Head of caudate nucleus (tissue), 42 donors: ENCODE measurements at regions not wholly inside any gene's neighbourhood (a gene's known extent, or its start where the extent isn't known, plus 50 kb on each side); places are given as distances from the start of the nearest gene placed in this dataset.

ENCODE experiments used
- DNase-seq, 42 donors: peaks; one replicate each; pipeline versions ENCODE4 v3.0.0 to v3.0.0-alpha.2; 2020 to 2021; ENCODE audit warnings: mixed read lengths in 7 of 42
- intact Hi-C: fragments of 100-400 bp; cut with DNase I; formaldehyde crosslinking; loops from one replicate; pipeline ENCODE4 v1.15.0; 2022

- no peak for DNase-seq
- intact Hi-C loops = loop anchor here (5.0 kb wide), 1 partner anchor 266 kb away; no protein-coding TSS in a partner anchor
Measured at GRCh38 chr14:100381395-100382105, 58.4 kb downstream of the SLC25A47 start.

GRCh38 chr14:100382106-100382455 is 58.9 kb downstream of the SLC25A47 start:
- intact Hi-C loops = loop anchor here (5.0 kb wide), 1 partner anchor 265 kb away; no protein-coding TSS in a partner anchor
- DNase-seq = no peak

GRCh38 chr14:100383727-100384158 is 60.6 kb downstream of the SLC25A47 start:
- DNase-seq = peak; percentile 45 to 85 (median 70)
- intact Hi-C loops = loop anchor here (5.0 kb wide), 1 partner anchor 264 kb away; no protein-coding TSS in a partner anchor

GRCh38 chr14:100384277-100384676 is 61.1 kb downstream of the SLC25A47 start:
- intact Hi-C loops = loop anchor here (5.0 kb wide), 1 partner anchor 263 kb away; no protein-coding TSS in a partner anchor
- no peak for DNase-seq

- peak in 2 of 42 donors; percentile 26 to 42 for DNase-seq
- intact Hi-C loops = loop anchor here (5.0 kb wide), 1 partner anchor 262 kb away; no protein-coding TSS in a partner anchor
Measured at GRCh38 chr14:100384819-100385813, 62.0 kb downstream of the SLC25A47 start.

- intact Hi-C loops = no loop called here
- DNase-seq = no peak
Measured at GRCh38 chr14:100386121-100386520, 63.0 kb downstream of the SLC25A47 start.

- intact Hi-C loops = no loop called here
- DNase-seq = no peak
Measured at GRCh38 chr14:100386846-100387245, 63.7 kb downstream of the SLC25A47 start.

- no peak for DNase-seq
- intact Hi-C loops = no loop called here
Measured at GRCh38 chr14:100387450-100387849, 64.3 kb downstream of the SLC25A47 start.

- intact Hi-C loops = no loop called here
- peak in 8 of 42 donors; percentile 23 to 58 (median 37) for DNase-seq
Measured at GRCh38 chr14:100388103-100389054, 65.2 kb downstream of the SLC25A47 start.

- intact Hi-C loops = no loop called here
- DNase-seq = no peak
Measured at GRCh38 chr14:100389497-100390104, 66.5 kb downstream of the SLC25A47 start.

- no peak for DNase-seq
- intact Hi-C loops = no loop called here
Measured at GRCh38 chr14:100391173-100391572, 68.0 kb downstream of the SLC25A47 start.

- intact Hi-C loops = no loop called here
- no peak for DNase-seq
Measured at GRCh38 chr14:100391724-100392123, 68.6 kb downstream of the SLC25A47 start.

- intact Hi-C loops = no loop called here
- DNase-seq = no peak
Measured at GRCh38 chr14:100392356-100392755, 69.2 kb downstream of the SLC25A47 start.

- peak in 1 of 42 donors; percentile 21 for DNase-seq
- intact Hi-C loops = no loop called here
Measured at GRCh38 chr14:100393362-100393761, 70.2 kb downstream of the SLC25A47 start.

GRCh38 chr14:100393906-100394732 is 71.0 kb downstream of the SLC25A47 start:
- no peak for DNase-seq
- intact Hi-C loops = no loop called here

GRCh38 chr14:100394886-100395672 is 71.9 kb downstream of the SLC25A47 start:
- intact Hi-C loops = no loop called here
- DNase-seq = no peak
